Adrenal gland (tissue), 5 donors: ENCODE measurements at regions not wholly inside any gene's neighbourhood (a gene's known extent, or its start where the extent isn't known, plus 50 kb on each side); places are given as distances from the start of the nearest gene placed in this dataset.

Experiments used
- POLR2A ChIP-seq, 2 donors: fragments of 450-650 bp; IDR thresholded peaks; one replicate each; pipeline ENCODE4 v1.6.1; 2017; ENCODE audit warnings: antibody characterized with exemption in 2 of 2, mild to moderate bottlenecking in 2 of 2, moderate library complexity in 1 of 2
- TF ChIP-seq, protein P1 (sequence below), 6 experiments: fragments of 450-650 bp in 4 of 6; fragments of 200-600 bp in 2 of 6; sonication (generic) in 1 of 6; IDR thresholded peaks; 1 replicate in 5 of 6; 2 replicates in 1 of 6; pipeline versions ENCODE4 v1.5.1 to v1.8.0; 2016 to 2021; ENCODE audit warnings: antibody characterized with exemption in 6 of 6, mild to moderate bottlenecking in 2 of 6, moderate library complexity in 1 of 6
- donor health status: DM: no; HTN: no; CAD: no.

DNA sequence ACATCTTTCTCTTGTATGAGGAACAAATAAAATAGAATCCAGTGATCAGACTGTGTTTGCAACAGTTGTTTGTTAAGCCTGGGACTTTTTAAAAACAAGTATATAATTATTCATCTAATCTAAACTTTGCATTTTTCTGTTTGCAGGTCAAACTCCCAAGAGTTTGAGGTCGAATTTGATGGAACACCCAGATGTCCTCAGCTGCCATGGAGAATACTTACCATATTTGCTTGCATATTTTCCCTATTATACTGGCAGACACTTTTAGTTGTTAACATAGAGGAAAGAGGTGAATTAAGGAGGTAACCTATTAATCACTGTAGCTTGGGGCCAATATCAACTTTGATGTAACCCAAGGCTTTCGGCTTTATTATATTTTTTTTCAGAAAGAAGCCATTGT lies 401.5 kb upstream of the DIPK2B start:
- TF ChIP-seq, protein P1, sequence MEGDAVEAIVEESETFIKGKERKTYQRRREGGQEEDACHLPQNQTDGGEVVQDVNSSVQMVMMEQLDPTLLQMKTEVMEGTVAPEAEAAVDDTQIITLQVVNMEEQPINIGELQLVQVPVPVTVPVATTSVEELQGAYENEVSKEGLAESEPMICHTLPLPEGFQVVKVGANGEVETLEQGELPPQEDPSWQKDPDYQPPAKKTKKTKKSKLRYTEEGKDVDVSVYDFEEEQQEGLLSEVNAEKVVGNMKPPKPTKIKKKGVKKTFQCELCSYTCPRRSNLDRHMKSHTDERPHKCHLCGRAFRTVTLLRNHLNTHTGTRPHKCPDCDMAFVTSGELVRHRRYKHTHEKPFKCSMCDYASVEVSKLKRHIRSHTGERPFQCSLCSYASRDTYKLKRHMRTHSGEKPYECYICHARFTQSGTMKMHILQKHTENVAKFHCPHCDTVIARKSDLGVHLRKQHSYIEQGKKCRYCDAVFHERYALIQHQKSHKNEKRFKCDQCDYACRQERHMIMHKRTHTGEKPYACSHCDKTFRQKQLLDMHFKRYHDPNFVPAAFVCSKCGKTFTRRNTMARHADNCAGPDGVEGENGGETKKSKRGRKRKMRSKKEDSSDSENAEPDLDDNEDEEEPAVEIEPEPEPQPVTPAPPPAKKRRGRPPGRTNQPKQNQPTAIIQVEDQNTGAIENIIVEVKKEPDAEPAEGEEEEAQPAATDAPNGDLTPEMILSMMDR (IDR thresholded peaks at IDR 0.05) = no peak
- TF ChIP-seq POLR2A (IDR thresholded peaks at IDR 0.05) = no peak
